ENCODE measurements at regions not wholly inside any gene's neighbourhood (a gene's known extent, or its start where the extent isn't known, plus 50 kb on each side); places are given as distances from the start of the nearest gene placed in this dataset.

DNA sequence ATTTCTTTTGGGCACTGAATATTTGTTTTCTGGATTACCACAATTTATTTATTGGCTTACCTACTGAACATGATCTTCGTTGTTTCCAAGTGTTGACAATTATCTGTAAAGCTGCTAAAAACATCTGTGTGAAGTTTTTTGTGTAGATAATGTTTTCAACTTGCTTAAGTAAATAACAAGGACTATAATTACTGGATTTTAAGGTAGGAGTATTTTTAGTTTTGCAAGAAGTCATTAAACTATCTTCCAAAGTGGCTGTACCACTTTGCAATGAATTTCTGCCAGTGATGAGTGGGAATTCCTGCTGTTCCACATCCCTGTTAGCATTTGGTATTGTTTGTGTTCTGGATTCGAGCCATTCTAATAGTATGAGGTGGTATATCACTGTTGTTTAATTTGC is 702.2 kb downstream of the MECOM start:
- Histone ChIP-seq H2BK120ac (ENCODE audit: low read depth, low read length) (no peak overlapping the region), H3K23ac (ENCODE audit: low read depth, low read length) (no peak overlapping the region), H3K14ac (replicated peaks; ENCODE audit: low read depth, low read length) (no peak overlapping the region), H2BK20ac (ENCODE audit: low read depth, low read length) (no peak overlapping the region), H3K18ac (ENCODE audit: low read depth, low read length) (no peak overlapping the region), H4K5ac (ENCODE audit: low read depth, low read length) (no peak overlapping the region), H3K27ac (ENCODE audit: insufficient read depth, low read length) (no peak overlapping the region), H2BK5ac (ENCODE audit: low read depth, low read length, poor library complexity, severe bottlenecking) (no peak overlapping the region), H3K27me3 (ENCODE audit: control insufficient read depth, insufficient read depth, low read length) (no peaks in the 10 kb centered on the region), H3K4me3 (ENCODE audit: insufficient read depth, low read depth, low read length) (no peak overlapping the region), H4K20me1 (ENCODE audit: insufficient read depth, low read length) (no peaks in the 10 kb centered on the region), H3K4ac (ENCODE audit: low read depth, low read length) (no peak overlapping the region), H2AFZ (replicated peaks; ENCODE audit: low read length, poor library complexity) (no peak overlapping the region), H3K56ac (ENCODE audit: extremely low read depth, insufficient read depth, low read length) (no peak overlapping the region), H3K9me1 (ENCODE audit: insufficient read depth, low read length) (no peaks in the 10 kb centered on the region), H3K36me3 (ENCODE audit: control insufficient read depth, insufficient read depth, low read length) (no peaks in the 10 kb centered on the region), H2AK9ac (replicated peaks; ENCODE audit: low read depth, low read length, poor library complexity) (no peak overlapping the region), H4K8ac (ENCODE audit: low read depth in 2 of 2, low read length in 2 of 2) (no peak overlapping the region), H3K4me2 (ENCODE audit: low read depth, low read length) (no peak overlapping the region), H3K4me1 (ENCODE audit: control insufficient read depth, insufficient read depth, low read length) (no peaks in the 10 kb centered on the region), H2BK15ac (ENCODE audit: low read depth, low read length) (no peak overlapping the region), H3K9me3 (ENCODE audit: control insufficient read depth, insufficient read depth, low read length) (no peaks in the 10 kb centered on the region), H3K79me1 (ENCODE audit: low read depth in 1 of 2, low read length in 2 of 2) (no peaks in the 10 kb centered on the region), H2AK5ac (ENCODE audit: low read depth, low read length) (no peak overlapping the region), H4K91ac (ENCODE audit: insufficient read depth, low read depth, low read length) (no peak overlapping the region), H3K9ac (ENCODE audit: low read depth, low read length) (no peak overlapping the region)
- no CpG with 5 or more reads among the region's 2 CpGs for WGBS, 2 experiments (ENCODE audit: extremely low coverage in 2 of 2, insufficient read length in 1 of 2)
- POLR2A ChIA-PET (ENCODE audit: unreplicated experiment) = no interaction called here
- dilution Hi-C loops (cut with HindIII; ENCODE audit: low sequenced_read_pairs, unreplicated experiment) (no loop called here), in situ Hi-C loops (cut with MboI; ENCODE audit: low sequenced_read_pairs) (no loop called here), intact Hi-C loops (cut with micrococcal nuclease) (no loop called here)
- no peak for ATAC-seq (ENCODE audit: low read depth)
- DNase-seq = no peak
- TF ChIP-seq SMC3 (IDR thresholded peaks at IDR 0.05; ENCODE audit: low read depth, low read length) = no peak
- no peak for TF ChIP-seq RCOR1 (IDR thresholded peaks at IDR 0.05; ENCODE audit: insufficient replicate concordance, low read length)
- TF ChIP-seq CHD1 (IDR thresholded peaks at IDR 0.05; ENCODE audit: low read depth, low read length) = no peak
- TF ChIP-seq ELK1 (IDR thresholded peaks at IDR 0.05; ENCODE audit: borderline replicate concordance, low read depth, low read length) = no peak
- TF ChIP-seq RAD21 (IDR thresholded peaks at IDR 0.05; ENCODE audit: low read length) = no peak
- no peak for TF ChIP-seq RFX5 (IDR thresholded peaks at IDR 0.05; ENCODE audit: low read depth, low read length)
- TF ChIP-seq, protein P1, sequence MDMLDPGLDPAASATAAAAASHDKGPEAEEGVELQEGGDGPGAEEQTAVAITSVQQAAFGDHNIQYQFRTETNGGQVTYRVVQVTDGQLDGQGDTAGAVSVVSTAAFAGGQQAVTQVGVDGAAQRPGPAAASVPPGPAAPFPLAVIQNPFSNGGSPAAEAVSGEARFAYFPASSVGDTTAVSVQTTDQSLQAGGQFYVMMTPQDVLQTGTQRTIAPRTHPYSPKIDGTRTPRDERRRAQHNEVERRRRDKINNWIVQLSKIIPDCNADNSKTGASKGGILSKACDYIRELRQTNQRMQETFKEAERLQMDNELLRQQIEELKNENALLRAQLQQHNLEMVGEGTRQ (IDR thresholded peaks at IDR 0.05; ENCODE audit: low read depth, low read length) = no peak
- no peak for TF ChIP-seq MXI1 (IDR thresholded peaks at IDR 0.05; ENCODE audit: borderline replicate concordance, low read depth, low read length)
- TF ChIP-seq FOS (IDR thresholded peaks at IDR 0.05; ENCODE audit: low read depth, low read length) = no peak
- no peak for TF ChIP-seq POLR2A (IDR thresholded peaks at IDR 0.05; ENCODE audit: low read depth, low read length)
- TF ChIP-seq CEBPB (IDR thresholded peaks at IDR 0.05; ENCODE audit: low read depth, low read length) = no peak
- TF ChIP-seq MAFK (IDR thresholded peaks at IDR 0.05; ENCODE audit: low read depth, low read length) = no peak
- TF ChIP-seq NFE2L2 (IDR thresholded peaks at IDR 0.05; ENCODE audit: low read depth, low read length) = no peak
- BruUV-seq (replicated peaks) = no TSS peak
- CTCF ChIA-PET = no interaction called here
